WTC11 (cell line): ENCODE measurements at regions not wholly inside any gene's neighbourhood (a gene's known extent, or its start where the extent isn't known, plus 50 kb on each side); places are given as distances from the start of the nearest gene placed in this dataset.

Source experiments
- OVOL2 ChIP-seq: fragments of 250-450 bp; sonication (Bioruptor Pico); IDR thresholded peaks from 2 replicates; pipeline ENCODE4 v1.9.0; 2021; ENCODE audit warnings: mild to moderate bottlenecking, borderline replicate concordance
- ZBTB21 ChIP-seq: sonication (generic); formaldehyde crosslinking; IDR thresholded peaks from 2 replicates; pipeline ENCODE4 v1.8.1; 2023; ENCODE audit warnings: mild to moderate bottlenecking, missing genetic modification reagents, borderline replicate concordance
- TF ChIP-seq, protein P1 (sequence below): sonication (generic); formaldehyde crosslinking; IDR thresholded peaks from 2 replicates; pipeline ENCODE4 v1.8.0; 2023; ENCODE audit warnings: missing genetic modification reagents, mild to moderate bottlenecking, borderline replicate concordance
- TF ChIP-seq, protein P2 (sequence below): sonication (generic); formaldehyde crosslinking; IDR thresholded peaks from 2 replicates; pipeline ENCODE4 v1.8.1; 2023; ENCODE audit warnings: mild to moderate bottlenecking, missing genetic modification reagents, moderate library complexity
- TF ChIP-seq, protein P3 (sequence below): sonication (generic); formaldehyde crosslinking; IDR thresholded peaks from 2 replicates; pipeline ENCODE4 v1.8.0; 2023; ENCODE audit warnings: mild to moderate bottlenecking, missing genetic modification reagents
- TF ChIP-seq, protein P4 (sequence below): sonication (generic); formaldehyde crosslinking; IDR thresholded peaks from 2 replicates; pipeline ENCODE4 v1.8.1; 2022; ENCODE audit warnings: missing genetic modification reagents, borderline replicate concordance
- TF ChIP-seq, protein P5 (sequence below): sonication (generic); formaldehyde crosslinking; conservative IDR thresholded peaks from 2 replicates; pipeline ENCODE4 v1.8.1; 2022; ENCODE audit warnings: mild to moderate bottlenecking, missing genetic modification reagents
- TF ChIP-seq, protein P6 (sequence below): sonication (generic); formaldehyde crosslinking; IDR thresholded peaks from 2 replicates; pipeline ENCODE4 v1.8.0; 2022; ENCODE audit warnings: mild to moderate bottlenecking, missing genetic modification reagents

DNA sequence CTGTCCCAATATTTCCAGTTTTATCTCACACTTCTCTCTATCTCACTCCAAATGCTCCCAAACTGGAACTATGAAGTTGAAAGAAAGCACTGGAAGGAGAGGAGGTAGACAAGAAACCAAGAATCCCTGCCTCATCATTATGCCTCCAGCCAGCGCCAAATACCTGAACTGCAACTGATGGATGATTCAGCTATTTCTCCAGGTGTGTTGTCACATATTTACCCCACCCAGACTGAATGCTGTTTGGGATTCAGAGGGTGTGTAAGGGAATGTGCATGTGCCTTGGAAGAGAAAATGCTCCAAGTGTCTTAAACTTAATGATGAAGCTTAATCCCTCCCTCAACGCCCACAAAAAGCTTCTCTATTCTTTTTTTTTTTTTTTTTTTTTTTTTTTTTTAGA is 269.5 kb upstream of the ATP11B start:
- no peak for TF ChIP-seq OVOL2
- TF ChIP-seq, protein P1, sequence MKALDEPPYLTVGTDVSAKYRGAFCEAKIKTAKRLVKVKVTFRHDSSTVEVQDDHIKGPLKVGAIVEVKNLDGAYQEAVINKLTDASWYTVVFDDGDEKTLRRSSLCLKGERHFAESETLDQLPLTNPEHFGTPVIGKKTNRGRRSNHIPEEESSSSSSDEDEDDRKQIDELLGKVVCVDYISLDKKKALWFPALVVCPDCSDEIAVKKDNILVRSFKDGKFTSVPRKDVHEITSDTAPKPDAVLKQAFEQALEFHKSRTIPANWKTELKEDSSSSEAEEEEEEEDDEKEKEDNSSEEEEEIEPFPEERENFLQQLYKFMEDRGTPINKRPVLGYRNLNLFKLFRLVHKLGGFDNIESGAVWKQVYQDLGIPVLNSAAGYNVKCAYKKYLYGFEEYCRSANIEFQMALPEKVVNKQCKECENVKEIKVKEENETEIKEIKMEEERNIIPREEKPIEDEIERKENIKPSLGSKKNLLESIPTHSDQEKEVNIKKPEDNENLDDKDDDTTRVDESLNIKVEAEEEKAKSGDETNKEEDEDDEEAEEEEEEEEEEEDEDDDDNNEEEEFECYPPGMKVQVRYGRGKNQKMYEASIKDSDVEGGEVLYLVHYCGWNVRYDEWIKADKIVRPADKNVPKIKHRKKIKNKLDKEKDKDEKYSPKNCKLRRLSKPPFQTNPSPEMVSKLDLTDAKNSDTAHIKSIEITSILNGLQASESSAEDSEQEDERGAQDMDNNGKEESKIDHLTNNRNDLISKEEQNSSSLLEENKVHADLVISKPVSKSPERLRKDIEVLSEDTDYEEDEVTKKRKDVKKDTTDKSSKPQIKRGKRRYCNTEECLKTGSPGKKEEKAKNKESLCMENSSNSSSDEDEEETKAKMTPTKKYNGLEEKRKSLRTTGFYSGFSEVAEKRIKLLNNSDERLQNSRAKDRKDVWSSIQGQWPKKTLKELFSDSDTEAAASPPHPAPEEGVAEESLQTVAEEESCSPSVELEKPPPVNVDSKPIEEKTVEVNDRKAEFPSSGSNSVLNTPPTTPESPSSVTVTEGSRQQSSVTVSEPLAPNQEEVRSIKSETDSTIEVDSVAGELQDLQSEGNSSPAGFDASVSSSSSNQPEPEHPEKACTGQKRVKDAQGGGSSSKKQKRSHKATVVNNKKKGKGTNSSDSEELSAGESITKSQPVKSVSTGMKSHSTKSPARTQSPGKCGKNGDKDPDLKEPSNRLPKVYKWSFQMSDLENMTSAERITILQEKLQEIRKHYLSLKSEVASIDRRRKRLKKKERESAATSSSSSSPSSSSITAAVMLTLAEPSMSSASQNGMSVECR (CRISPR knock-in tag): no peak
- TF ChIP-seq, protein P2, sequence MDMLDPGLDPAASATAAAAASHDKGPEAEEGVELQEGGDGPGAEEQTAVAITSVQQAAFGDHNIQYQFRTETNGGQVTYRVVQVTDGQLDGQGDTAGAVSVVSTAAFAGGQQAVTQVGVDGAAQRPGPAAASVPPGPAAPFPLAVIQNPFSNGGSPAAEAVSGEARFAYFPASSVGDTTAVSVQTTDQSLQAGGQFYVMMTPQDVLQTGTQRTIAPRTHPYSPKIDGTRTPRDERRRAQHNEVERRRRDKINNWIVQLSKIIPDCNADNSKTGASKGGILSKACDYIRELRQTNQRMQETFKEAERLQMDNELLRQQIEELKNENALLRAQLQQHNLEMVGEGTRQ: no peak
- TF ChIP-seq, protein P3, sequence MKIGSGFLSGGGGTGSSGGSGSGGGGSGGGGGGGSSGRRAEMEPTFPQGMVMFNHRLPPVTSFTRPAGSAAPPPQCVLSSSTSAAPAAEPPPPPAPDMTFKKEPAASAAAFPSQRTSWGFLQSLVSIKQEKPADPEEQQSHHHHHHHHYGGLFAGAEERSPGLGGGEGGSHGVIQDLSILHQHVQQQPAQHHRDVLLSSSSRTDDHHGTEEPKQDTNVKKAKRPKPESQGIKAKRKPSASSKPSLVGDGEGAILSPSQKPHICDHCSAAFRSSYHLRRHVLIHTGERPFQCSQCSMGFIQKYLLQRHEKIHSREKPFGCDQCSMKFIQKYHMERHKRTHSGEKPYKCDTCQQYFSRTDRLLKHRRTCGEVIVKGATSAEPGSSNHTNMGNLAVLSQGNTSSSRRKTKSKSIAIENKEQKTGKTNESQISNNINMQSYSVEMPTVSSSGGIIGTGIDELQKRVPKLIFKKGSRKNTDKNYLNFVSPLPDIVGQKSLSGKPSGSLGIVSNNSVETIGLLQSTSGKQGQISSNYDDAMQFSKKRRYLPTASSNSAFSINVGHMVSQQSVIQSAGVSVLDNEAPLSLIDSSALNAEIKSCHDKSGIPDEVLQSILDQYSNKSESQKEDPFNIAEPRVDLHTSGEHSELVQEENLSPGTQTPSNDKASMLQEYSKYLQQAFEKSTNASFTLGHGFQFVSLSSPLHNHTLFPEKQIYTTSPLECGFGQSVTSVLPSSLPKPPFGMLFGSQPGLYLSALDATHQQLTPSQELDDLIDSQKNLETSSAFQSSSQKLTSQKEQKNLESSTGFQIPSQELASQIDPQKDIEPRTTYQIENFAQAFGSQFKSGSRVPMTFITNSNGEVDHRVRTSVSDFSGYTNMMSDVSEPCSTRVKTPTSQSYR (CRISPR knock-in tag): no peak
- TF ChIP-seq, protein P4, sequence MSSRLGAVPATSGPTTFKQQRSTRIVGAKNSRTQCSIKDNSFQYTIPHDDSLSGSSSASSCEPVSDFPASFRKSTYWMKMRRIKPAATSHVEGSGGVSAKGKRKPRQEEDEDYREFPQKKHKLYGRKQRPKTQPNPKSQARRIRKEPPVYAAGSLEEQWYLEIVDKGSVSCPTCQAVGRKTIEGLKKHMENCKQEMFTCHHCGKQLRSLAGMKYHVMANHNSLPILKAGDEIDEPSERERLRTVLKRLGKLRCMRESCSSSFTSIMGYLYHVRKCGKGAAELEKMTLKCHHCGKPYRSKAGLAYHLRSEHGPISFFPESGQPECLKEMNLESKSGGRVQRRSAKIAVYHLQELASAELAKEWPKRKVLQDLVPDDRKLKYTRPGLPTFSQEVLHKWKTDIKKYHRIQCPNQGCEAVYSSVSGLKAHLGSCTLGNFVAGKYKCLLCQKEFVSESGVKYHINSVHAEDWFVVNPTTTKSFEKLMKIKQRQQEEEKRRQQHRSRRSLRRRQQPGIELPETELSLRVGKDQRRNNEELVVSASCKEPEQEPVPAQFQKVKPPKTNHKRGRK (CRISPR knock-in tag): no peak
- TF ChIP-seq, protein P5, sequence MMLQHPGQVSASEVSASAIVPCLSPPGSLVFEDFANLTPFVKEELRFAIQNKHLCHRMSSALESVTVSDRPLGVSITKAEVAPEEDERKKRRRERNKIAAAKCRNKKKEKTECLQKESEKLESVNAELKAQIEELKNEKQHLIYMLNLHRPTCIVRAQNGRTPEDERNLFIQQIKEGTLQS (CRISPR knock-in tag): no peak
- no peak for TF ChIP-seq ZBTB21 (CRISPR knock-in tag)
- TF ChIP-seq, protein P6, sequence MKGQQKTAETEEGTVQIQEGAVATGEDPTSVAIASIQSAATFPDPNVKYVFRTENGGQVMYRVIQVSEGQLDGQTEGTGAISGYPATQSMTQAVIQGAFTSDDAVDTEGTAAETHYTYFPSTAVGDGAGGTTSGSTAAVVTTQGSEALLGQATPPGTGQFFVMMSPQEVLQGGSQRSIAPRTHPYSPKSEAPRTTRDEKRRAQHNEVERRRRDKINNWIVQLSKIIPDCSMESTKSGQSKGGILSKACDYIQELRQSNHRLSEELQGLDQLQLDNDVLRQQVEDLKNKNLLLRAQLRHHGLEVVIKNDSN (CRISPR knock-in tag): no peak
